K562 (cell line): ENCODE measurements at regions not wholly inside any gene's neighbourhood (a gene's known extent, or its start where the extent isn't known, plus 50 kb on each side); places are given as distances from the start of the nearest gene placed in this dataset.

Source experiments
- ATAC-seq: fragments of 200-7000 bp; cut with Tn5 transposase; 3 replicates; pipeline ENCODE4 v1.9.1; 2020; ENCODE audit warnings: moderate library complexity
- BruUV-seq: library from RNA; stranded (reverse); fragments of 400-500 nt; replicated peaks from 2 replicates; lab custom pipeline; 2021; lab: Mats Ljungman, UMichigan
- CTCF ChIA-PET: fragments of 300-600 bp; formaldehyde crosslinking; extraction: SDS; loops from one replicate; lab custom pipeline; 2021; ENCODE audit warnings: low intra/inter-chr PET ratio; lab: Yijun Ruan, JAX
- POLR2A ChIA-PET: fragments of 300-600, 350-650 bp; sonication (Branson Sonifier 250); formaldehyde crosslinking; extraction: SDS; loops from one replicate; lab custom pipeline; 2021; ENCODE audit warnings: antibody characterized with exemption, inconsistent platforms; lab: Yijun Ruan, JAX
- DNase-seq, 4 experiments: peaks; one replicate each; pipeline versions ENCODE4 v3.0.0 to v3.0.0-alpha.2; 2011 to 2018; ENCODE audit warnings: low spot score in 3 of 4, mixed read lengths in 3 of 4; ENCODE audit errors: extremely low read depth in 1 of 4
- FAIRE-seq: peaks from 2 replicates; lab custom pipeline; 2011; peaks lifted over from hg19 to GRCh38; lab: Jason Lieb, UNC
- H2AFZ ChIP-seq: 2 replicates; pipeline ENCODE4 v1.6.0; 2011; ENCODE audit warnings: low read depth, low read length, control low read depth, inconsistent platforms
- H3K27ac ChIP-seq: fragments of 200-600 bp; 3 replicates; pipeline ENCODE4 v1.8.0; 2011; ENCODE audit warnings: low read depth, mild to moderate bottlenecking, control low read depth, inconsistent platforms, low read length, moderate library complexity, mixed read lengths; ENCODE audit errors: extremely low read depth
- H3K27me3 ChIP-seq, 2 experiments: fragments of 300-600 bp in 1 of 2; 2 replicates in 1 of 2; 3 replicates in 1 of 2; pipeline versions ENCODE4 v1.6.0 to v1.8.0; 2011; ENCODE audit warnings: inconsistent platforms in 2 of 2, low read length in 2 of 2, mild to moderate bottlenecking in 1 of 2, mixed read lengths in 1 of 2, moderate library complexity in 1 of 2; ENCODE audit not compliant: control insufficient read depth in 2 of 2, insufficient read depth in 2 of 2
- H3K36me3 ChIP-seq: fragments of 300-600 bp; 3 replicates; pipeline ENCODE4 v1.8.0; 2011; ENCODE audit warnings: mild to moderate bottlenecking, low read length, inconsistent platforms; ENCODE audit not compliant: control insufficient read depth, insufficient read depth
- H3K4me1 ChIP-seq, 2 experiments: fragments of 200-600 bp in 1 of 2; replicated peaks in 1 of 2; 2 replicates in 1 of 2; 3 replicates in 1 of 2; pipeline versions ENCODE4 v1.5.1 to v1.8.0; 2011; ENCODE audit warnings: inconsistent platforms in 2 of 2, low read length in 2 of 2, mild to moderate bottlenecking in 1 of 2, mixed read lengths in 1 of 2, moderate library complexity in 1 of 2; ENCODE audit not compliant: control insufficient read depth in 2 of 2, insufficient read depth in 2 of 2
- H3K4me2 ChIP-seq: 2 replicates; pipeline ENCODE4 v1.6.1; 2011; ENCODE audit warnings: low read length, control low read depth, inconsistent platforms, mixed read lengths; ENCODE audit not compliant: insufficient read depth
- H3K4me3 ChIP-seq: fragments of 200-600 bp; sonication (generic), shearing (Covaris generic); 2 replicates; pipeline ENCODE4 v1.5.1; 2016; ENCODE audit warnings: control low read depth, inconsistent platforms
- H3K79me2 ChIP-seq: fragments of 200-600 bp; 3 replicates; pipeline ENCODE4 v1.8.0; 2011; ENCODE audit warnings: low read length, inconsistent platforms; ENCODE audit not compliant: control insufficient read depth, insufficient read depth
- H3K9ac ChIP-seq, 2 experiments: 2 replicates each; pipeline versions ENCODE4 v1.6.0 to v1.6.1; 2011; ENCODE audit warnings: low read depth in 2 of 2, low read length in 2 of 2, control low read depth in 1 of 2, inconsistent platforms in 1 of 2, mild to moderate bottlenecking in 1 of 2, mixed read lengths in 1 of 2; ENCODE audit not compliant: insufficient read depth in 1 of 2
- H3K9me1 ChIP-seq: one replicate; pipeline ENCODE4 v1.6.0; 2011; ENCODE audit warnings: inconsistent platforms, mild to moderate bottlenecking, low read length, moderate library complexity; ENCODE audit not compliant: control insufficient read depth, insufficient read depth
- H3K9me3 ChIP-seq: replicated peaks from 2 replicates; pipeline ENCODE4 v1.5.1; 2011; ENCODE audit warnings: low read depth, low read length, inconsistent platforms; ENCODE audit not compliant: control insufficient read depth, insufficient read depth
- H4K20me1 ChIP-seq: replicated peaks from 2 replicates; pipeline ENCODE4 v1.6.1; 2011; ENCODE audit warnings: low read length, inconsistent platforms, mixed read lengths; ENCODE audit not compliant: control insufficient read depth, insufficient read depth
- ESRRA ChIP-seq: fragments of 450-650 bp; IDR thresholded peaks from 2 replicates; pipeline ENCODE4 v1.6.1; 2014; ENCODE audit warnings: low read depth, mild to moderate bottlenecking, moderate library complexity, borderline replicate concordance
- FOXK1 ChIP-seq: sonication (generic); formaldehyde crosslinking; IDR thresholded peaks from 2 replicates; pipeline ENCODE4 v1.8.0; 2022; ENCODE audit warnings: missing genetic modification reagents, mild to moderate bottlenecking, borderline replicate concordance
- GATAD2A ChIP-seq: fragments of 450-650 bp; IDR thresholded peaks from 2 replicates; pipeline ENCODE4 v1.6.1; 2017
- HDAC3 ChIP-seq: fragments of 450-650 bp; IDR thresholded peaks from 2 replicates; pipeline ENCODE4 v1.6.1; 2018; ENCODE audit warnings: borderline replicate concordance, mild to moderate bottlenecking, moderate library complexity; ENCODE audit not compliant: partially characterized antibody
- MAFK ChIP-seq: IDR thresholded peaks from 2 replicates; pipeline ENCODE4 v1.6.1; 2011; ENCODE audit warnings: low read length, improper control_type of control experiment
- NBN ChIP-seq: fragments of 450-650 bp; IDR thresholded peaks from 2 replicates; pipeline ENCODE4 v1.6.1; 2016; ENCODE audit warnings: low read depth, mild to moderate bottlenecking
- NFE2L1 ChIP-seq: fragments of 450-650 bp; IDR thresholded peaks from 2 replicates; pipeline ENCODE4 v1.6.1; 2016; ENCODE audit warnings: missing genetic modification characterization, low read depth, mild to moderate bottlenecking, missing compliant biosample characterization, moderate library complexity, borderline replicate concordance
- PHB2 ChIP-seq: fragments of 450-650 bp; IDR thresholded peaks from 2 replicates; pipeline ENCODE4 v1.6.1; 2017; ENCODE audit warnings: low read depth
- POLR2A ChIP-seq: fragments of 450-650 bp; conservative IDR thresholded peaks from 2 replicates; pipeline ENCODE4 v1.6.1; 2016
- POLR3A ChIP-seq: IDR thresholded peaks from 2 replicates; pipeline ENCODE4 v1.6.1; 2011; ENCODE audit warnings: borderline replicate concordance, mild to moderate bottlenecking, moderate library complexity; ENCODE audit not compliant: insufficient read length, insufficient read depth; ENCODE audit errors: extremely low read depth
- RBM15 ChIP-seq: fragments of 200-400 bp; formaldehyde crosslinking; IDR thresholded peaks from 2 replicates; pipeline ENCODE4 v1.6.1; 2018; ENCODE audit warnings: mild to moderate bottlenecking, low read length, moderate library complexity; ENCODE audit not compliant: insufficient read depth
- SMAD2 ChIP-seq: fragments of 150-350 bp; IDR thresholded peaks from 2 replicates; pipeline ENCODE4 v1.6.1; 2014; ENCODE audit warnings: low read depth, mild to moderate bottlenecking, low read length
- SMARCA5 ChIP-seq: fragments of 450-650 bp; IDR thresholded peaks from 2 replicates; pipeline ENCODE4 v1.6.1; 2016
- TAF1 ChIP-seq: IDR thresholded peaks from 2 replicates; pipeline ENCODE4 v1.6.1; 2011; ENCODE audit warnings: mild to moderate bottlenecking, low read length, moderate library complexity; ENCODE audit not compliant: insufficient read depth, control insufficient read depth, severe bottlenecking; ENCODE audit errors: extremely low read depth
- ZNF277 ChIP-seq: fragments of 250-450 bp; sonication (Bioruptor Pico); IDR thresholded peaks from 2 replicates; pipeline ENCODE4 v1.8.0; 2022; ENCODE audit warnings: inconsistent platforms, mild to moderate bottlenecking, moderate library complexity, borderline replicate concordance
- ZNF561 ChIP-seq: fragments of 450-650 bp; formaldehyde crosslinking; conservative IDR thresholded peaks from 2 replicates; pipeline ENCODE4 v1.4.0; 2020; ENCODE audit warnings: mild to moderate bottlenecking, moderate library complexity
- ZNF75A ChIP-seq: fragments of 450-650 bp; formaldehyde crosslinking; IDR thresholded peaks from 2 replicates; pipeline ENCODE4 v1.4.0; 2020; ENCODE audit warnings: mild to moderate bottlenecking
- ZNF764 ChIP-seq: fragments of 250-450 bp; sonication (Bioruptor Pico); IDR thresholded peaks from 2 replicates; pipeline ENCODE4 v1.4.0; 2020; ENCODE audit warnings: low read depth, mild to moderate bottlenecking, moderate library complexity
- WGBS: fragments of 100-300 bp; shearing (Covaris generic); methylation state at CpG from one replicate; pipeline ENCODE4 v1.1.6; 2016; ENCODE audit warnings: low coverage, mixed read lengths; ENCODE audit not compliant: insufficient coverage; ENCODE audit errors: missing lambda C conversion rate; 5-methylcytosine and 5-hydroxymethylcytosine counted together
- in situ Hi-C: fragments of 300-500 bp; cut with MboI; formaldehyde crosslinking; loops from 4 replicates; pipeline ENCODE4 v1.15.0; 2018; ENCODE audit warnings: inconsistent platforms, mixed read lengths
- intact Hi-C: fragments of 100-400 bp; cut with micrococcal nuclease; formaldehyde crosslinking; loops from 2 replicates; pipeline ENCODE4 v1.14.2; 2022

- Histone ChIP-seq H3K27me3 (peaks cover 11 to 90% of the 10 kb centered on the region in 2 experiments), H3K9me1 (no peaks in the 10 kb centered on the region), H3K9me3 (no peaks in the 10 kb centered on the region), H3K36me3 (no peaks in the 10 kb centered on the region), H3K9ac (no peak overlapping the region), H4K20me1 (0 out of 2 replicates have a peak, but pooled peaks cover 2% of the 10 kb centered on the region), H3K79me2 (no peaks in the 10 kb centered on the region), H3K4me2 (no peak overlapping the region), H2AFZ (no peak overlapping the region), H3K4me3 (no peak overlapping the region), H3K4me1 (no peaks in the 10 kb centered on the region), H3K27ac (no peak overlapping the region)
- FAIRE-seq: no peak
- WGBS: under 1% methylated on average over 19 of the region's 21 CpGs
- no TSS peak for BruUV-seq
- ChIA-PET CTCF (interaction anchor here (1.0 kb wide), 1 partner anchor 11 kb away, joined by 3 read pairs; no protein-coding TSS in a partner anchor), POLR2A (interaction anchor here (0.7 kb wide), 1 partner anchor 13 kb away, joined by 4 read pairs; no protein-coding TSS in a partner anchor)
- ATAC-seq: no peak
- no peak for DNase-seq
- TF ChIP-seq NFE2L1 (tag): no peak
- no peak for TF ChIP-seq POLR3A
- TF ChIP-seq TAF1: no peak
- no peak for TF ChIP-seq ZNF75A
- no peak for TF ChIP-seq SMAD2
- no peak for TF ChIP-seq RBM15
- TF ChIP-seq PHB2: no peak
- TF ChIP-seq SMARCA5: no peak
- TF ChIP-seq NBN: no peak
- TF ChIP-seq MAFK: no peak
- TF ChIP-seq ZNF561 (CRISPR knock-in tag): no peak
- TF ChIP-seq ZNF764: no peak
- TF ChIP-seq ESRRA: no peak
- no peak for TF ChIP-seq HDAC3
- no peak for TF ChIP-seq FOXK1 (CRISPR knock-in tag)
- no peak for TF ChIP-seq ZNF277 (CRISPR knock-in tag)
- TF ChIP-seq GATAD2A: no peak
- no peak for TF ChIP-seq POLR2A
- in situ Hi-C loops: loop anchor here (25.0 kb wide), 1 partner anchor 318 kb away; the partner anchor contains the start of gene ENGASE
- intact Hi-C loops: no loop called here
Measured at GRCh38 chr17:79379700-79380445, 231.0 kb downstream of the RBFOX3 start.
